Ishikawa (cell line): ENCODE measurements at regions not wholly inside any gene's neighbourhood (a gene's known extent, or its start where the extent isn't known, plus 50 kb on each side); places are given as distances from the start of the nearest gene placed in this dataset.

Experiments
- CEBPB ChIP-seq: IDR thresholded peaks from 2 replicates; pipeline ENCODE4 v1.6.1; 2012
- EGR1 ChIP-seq: IDR thresholded peaks from 2 replicates; pipeline ENCODE4 v1.6.1; 2012
- EP300 ChIP-seq: IDR thresholded peaks from 2 replicates; pipeline ENCODE4 v1.6.1; 2012; ENCODE audit warnings: borderline replicate concordance
- FOXM1 ChIP-seq: IDR thresholded peaks from 2 replicates; pipeline ENCODE4 v1.6.1; 2012; ENCODE audit warnings: low read depth, borderline replicate concordance
- MAX ChIP-seq: IDR thresholded peaks from 2 replicates; pipeline ENCODE4 v1.6.1; 2012
- NFIC ChIP-seq: IDR thresholded peaks from 2 replicates; pipeline ENCODE4 v1.6.1; 2012
- RAD21 ChIP-seq: IDR thresholded peaks from 2 replicates; pipeline ENCODE4 v1.6.1; 2012; ENCODE audit warnings: low read depth
- TAF1 ChIP-seq: IDR thresholded peaks from 2 replicates; pipeline ENCODE4 v1.6.1; 2012; ENCODE audit warnings: low read depth, mild to moderate bottlenecking
- TEAD4 ChIP-seq: IDR thresholded peaks from 2 replicates; pipeline ENCODE4 v1.6.1; 2012
- YY1 ChIP-seq: IDR thresholded peaks from 2 replicates; pipeline ENCODE4 v1.6.1; 2012; ENCODE audit warnings: low read depth
- ZBTB7A ChIP-seq: IDR thresholded peaks from 2 replicates; pipeline ENCODE4 v1.6.1; 2012; ENCODE audit warnings: low read depth
- TF ChIP-seq, protein P1 (sequence below): IDR thresholded peaks from 2 replicates; pipeline ENCODE4 v1.6.1; 2012; ENCODE audit warnings: low read depth, mild to moderate bottlenecking

DNA sequence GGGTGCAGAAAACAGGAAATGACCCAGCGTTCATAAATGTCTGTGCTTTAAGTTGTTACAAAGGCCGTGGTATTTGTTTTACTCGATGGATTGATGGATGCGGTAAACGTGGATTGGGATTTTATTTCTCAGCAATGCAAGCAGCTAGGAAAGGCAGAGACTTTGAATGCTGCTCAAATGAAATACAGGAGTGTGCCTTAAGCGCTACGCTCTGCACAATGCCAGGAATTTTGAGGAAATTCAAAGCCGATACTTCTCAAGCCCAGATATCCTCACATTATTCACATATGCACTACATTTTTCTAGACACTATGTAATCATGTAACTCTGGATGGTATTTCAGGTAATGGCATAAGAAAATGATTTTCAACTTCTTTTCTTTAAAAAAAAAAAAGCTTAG, 514.3 kb upstream of the ADARB2 start:
- TF ChIP-seq NFIC (no peak), RAD21 (no peak), MAX (no peak), EGR1 (no peak), EP300 (no peak), TEAD4 (no peak), YY1 (no peak), ZBTB7A (no peak), FOXM1 (no peak), TAF1 (no peak), CEBPB (no peak)
- TF ChIP-seq, protein P1, sequence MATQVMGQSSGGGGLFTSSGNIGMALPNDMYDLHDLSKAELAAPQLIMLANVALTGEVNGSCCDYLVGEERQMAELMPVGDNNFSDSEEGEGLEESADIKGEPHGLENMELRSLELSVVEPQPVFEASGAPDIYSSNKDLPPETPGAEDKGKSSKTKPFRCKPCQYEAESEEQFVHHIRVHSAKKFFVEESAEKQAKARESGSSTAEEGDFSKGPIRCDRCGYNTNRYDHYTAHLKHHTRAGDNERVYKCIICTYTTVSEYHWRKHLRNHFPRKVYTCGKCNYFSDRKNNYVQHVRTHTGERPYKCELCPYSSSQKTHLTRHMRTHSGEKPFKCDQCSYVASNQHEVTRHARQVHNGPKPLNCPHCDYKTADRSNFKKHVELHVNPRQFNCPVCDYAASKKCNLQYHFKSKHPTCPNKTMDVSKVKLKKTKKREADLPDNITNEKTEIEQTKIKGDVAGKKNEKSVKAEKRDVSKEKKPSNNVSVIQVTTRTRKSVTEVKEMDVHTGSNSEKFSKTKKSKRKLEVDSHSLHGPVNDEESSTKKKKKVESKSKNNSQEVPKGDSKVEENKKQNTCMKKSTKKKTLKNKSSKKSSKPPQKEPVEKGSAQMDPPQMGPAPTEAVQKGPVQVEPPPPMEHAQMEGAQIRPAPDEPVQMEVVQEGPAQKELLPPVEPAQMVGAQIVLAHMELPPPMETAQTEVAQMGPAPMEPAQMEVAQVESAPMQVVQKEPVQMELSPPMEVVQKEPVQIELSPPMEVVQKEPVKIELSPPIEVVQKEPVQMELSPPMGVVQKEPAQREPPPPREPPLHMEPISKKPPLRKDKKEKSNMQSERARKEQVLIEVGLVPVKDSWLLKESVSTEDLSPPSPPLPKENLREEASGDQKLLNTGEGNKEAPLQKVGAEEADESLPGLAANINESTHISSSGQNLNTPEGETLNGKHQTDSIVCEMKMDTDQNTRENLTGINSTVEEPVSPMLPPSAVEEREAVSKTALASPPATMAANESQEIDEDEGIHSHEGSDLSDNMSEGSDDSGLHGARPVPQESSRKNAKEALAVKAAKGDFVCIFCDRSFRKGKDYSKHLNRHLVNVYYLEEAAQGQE, result no peak
